ENCODE measurements at regions not wholly inside any gene's neighbourhood (a gene's known extent, or its start where the extent isn't known, plus 50 kb on each side); places are given as distances from the start of the nearest gene placed in this dataset.

DNA sequence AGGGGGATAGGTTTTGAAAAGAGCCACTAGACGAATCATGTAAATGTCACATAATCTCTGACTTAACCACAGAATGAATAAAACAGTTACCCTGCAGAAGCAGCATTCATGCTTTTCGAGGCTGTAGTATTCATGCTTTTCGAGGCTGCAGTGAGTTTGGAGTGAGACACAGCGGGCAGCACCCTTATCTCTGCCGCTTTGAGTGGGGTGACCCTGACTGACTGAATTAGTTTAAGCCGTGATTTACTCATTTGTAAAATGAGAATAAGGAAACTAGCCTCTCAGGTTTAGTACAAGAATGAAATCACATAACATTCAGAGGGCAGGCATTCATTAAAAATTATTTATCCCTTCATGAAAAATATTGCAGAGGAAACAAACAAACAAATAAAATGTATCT is 92.8 kb upstream of the KMT2C start:
- no peak for DNase-seq
- H3K9me3 Mint-ChIP-seq (ENCODE audit: unreplicated experiment): peaks cover 4% of the 10 kb centered on the region
- no peaks in the 10 kb centered on the region for H3K4me1 Mint-ChIP-seq (ENCODE audit: low read depth, unreplicated experiment)
- no peaks in the 10 kb centered on the region for H3K36me3 Mint-ChIP-seq (ENCODE audit: unreplicated experiment)
- peaks cover 1% of the 10 kb centered on the region for H3K27me3 Mint-ChIP-seq (ENCODE audit: unreplicated experiment)
- TF ChIP-seq, protein P1, sequence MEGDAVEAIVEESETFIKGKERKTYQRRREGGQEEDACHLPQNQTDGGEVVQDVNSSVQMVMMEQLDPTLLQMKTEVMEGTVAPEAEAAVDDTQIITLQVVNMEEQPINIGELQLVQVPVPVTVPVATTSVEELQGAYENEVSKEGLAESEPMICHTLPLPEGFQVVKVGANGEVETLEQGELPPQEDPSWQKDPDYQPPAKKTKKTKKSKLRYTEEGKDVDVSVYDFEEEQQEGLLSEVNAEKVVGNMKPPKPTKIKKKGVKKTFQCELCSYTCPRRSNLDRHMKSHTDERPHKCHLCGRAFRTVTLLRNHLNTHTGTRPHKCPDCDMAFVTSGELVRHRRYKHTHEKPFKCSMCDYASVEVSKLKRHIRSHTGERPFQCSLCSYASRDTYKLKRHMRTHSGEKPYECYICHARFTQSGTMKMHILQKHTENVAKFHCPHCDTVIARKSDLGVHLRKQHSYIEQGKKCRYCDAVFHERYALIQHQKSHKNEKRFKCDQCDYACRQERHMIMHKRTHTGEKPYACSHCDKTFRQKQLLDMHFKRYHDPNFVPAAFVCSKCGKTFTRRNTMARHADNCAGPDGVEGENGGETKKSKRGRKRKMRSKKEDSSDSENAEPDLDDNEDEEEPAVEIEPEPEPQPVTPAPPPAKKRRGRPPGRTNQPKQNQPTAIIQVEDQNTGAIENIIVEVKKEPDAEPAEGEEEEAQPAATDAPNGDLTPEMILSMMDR (IDR thresholded peaks at IDR 0.05; ENCODE audit: partially characterized antibody, unreplicated experiment): no peak
- no peak overlapping the region for H3K4me3 Mint-ChIP-seq (ENCODE audit: unreplicated experiment)
- no peak overlapping the region for H3K27ac Mint-ChIP-seq (ENCODE audit: unreplicated experiment)

DNA sequence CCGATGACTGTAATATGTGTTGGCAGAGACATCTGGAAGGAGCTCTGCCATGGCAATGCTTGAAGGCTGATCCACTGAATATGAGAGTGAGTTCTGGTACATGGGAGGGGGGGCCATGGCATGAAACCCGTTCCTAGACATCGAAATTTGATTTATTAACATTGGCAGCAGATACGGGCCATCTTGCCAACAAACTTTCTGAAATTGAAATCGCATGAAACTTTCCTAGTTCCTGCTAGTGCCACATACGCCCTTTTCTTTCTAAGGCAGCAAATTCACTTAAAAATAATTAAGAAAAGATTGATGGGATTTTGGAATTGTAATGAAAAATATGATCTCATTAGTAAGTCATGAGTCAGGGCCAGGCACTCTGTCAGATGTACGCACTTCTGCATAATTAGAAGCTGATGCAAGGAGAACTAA is 91.8 kb upstream of the KMT2C start:
- Mint-ChIP-seq H3K27ac (ENCODE audit: unreplicated experiment) (no peak overlapping the region), H3K9me3 (ENCODE audit: unreplicated experiment) (peaks cover 4% of the 10 kb centered on the region), H3K4me3 (ENCODE audit: unreplicated experiment) (no peak overlapping the region), H3K27me3 (ENCODE audit: unreplicated experiment) (peaks cover 1% of the 10 kb centered on the region), H3K4me1 (ENCODE audit: low read depth, unreplicated experiment) (peaks cover 5% of the 10 kb centered on the region), H3K36me3 (ENCODE audit: unreplicated experiment) (no peaks in the 10 kb centered on the region)
- TF ChIP-seq, protein P1 (IDR thresholded peaks at IDR 0.05; ENCODE audit: partially characterized antibody, unreplicated experiment): no peak
- DNase-seq: no peak

DNA sequence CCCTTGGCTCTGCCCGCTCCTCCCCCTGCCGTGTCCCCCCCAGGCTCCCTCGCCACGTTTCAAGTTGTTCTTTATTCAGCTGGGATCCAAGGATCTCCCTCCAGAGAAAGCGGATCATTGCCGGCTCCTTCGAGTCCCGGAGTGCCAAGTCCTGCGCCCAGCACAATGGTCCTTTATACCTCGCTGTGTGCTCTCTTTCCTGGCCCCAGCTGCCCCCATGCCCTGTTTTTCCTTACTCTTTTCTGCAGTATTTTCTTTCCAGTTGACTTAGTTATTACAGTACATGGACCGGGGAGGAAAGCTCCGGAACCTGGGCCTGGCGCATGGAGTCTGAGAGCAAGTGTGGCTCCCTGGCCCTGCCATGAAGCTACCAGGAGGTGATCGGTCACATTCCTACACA is 88.1 kb upstream of the KMT2C start:
- no peaks in the 10 kb centered on the region for H3K36me3 Mint-ChIP-seq (ENCODE audit: unreplicated experiment)
- peaks cover 5% of the 10 kb centered on the region for H3K9me3 Mint-ChIP-seq (ENCODE audit: unreplicated experiment)
- H3K27me3 Mint-ChIP-seq (ENCODE audit: unreplicated experiment): peaks cover 6% of the 10 kb centered on the region
- no peak for DNase-seq
- H3K27ac Mint-ChIP-seq (ENCODE audit: unreplicated experiment): no peak overlapping the region
- no peak overlapping the region for H3K4me3 Mint-ChIP-seq (ENCODE audit: unreplicated experiment)
- H3K4me1 Mint-ChIP-seq (ENCODE audit: low read depth, unreplicated experiment): peaks cover 8% of the 10 kb centered on the region
- TF ChIP-seq, protein P1 (IDR thresholded peaks at IDR 0.05; ENCODE audit: partially characterized antibody, unreplicated experiment): no peak

DNA sequence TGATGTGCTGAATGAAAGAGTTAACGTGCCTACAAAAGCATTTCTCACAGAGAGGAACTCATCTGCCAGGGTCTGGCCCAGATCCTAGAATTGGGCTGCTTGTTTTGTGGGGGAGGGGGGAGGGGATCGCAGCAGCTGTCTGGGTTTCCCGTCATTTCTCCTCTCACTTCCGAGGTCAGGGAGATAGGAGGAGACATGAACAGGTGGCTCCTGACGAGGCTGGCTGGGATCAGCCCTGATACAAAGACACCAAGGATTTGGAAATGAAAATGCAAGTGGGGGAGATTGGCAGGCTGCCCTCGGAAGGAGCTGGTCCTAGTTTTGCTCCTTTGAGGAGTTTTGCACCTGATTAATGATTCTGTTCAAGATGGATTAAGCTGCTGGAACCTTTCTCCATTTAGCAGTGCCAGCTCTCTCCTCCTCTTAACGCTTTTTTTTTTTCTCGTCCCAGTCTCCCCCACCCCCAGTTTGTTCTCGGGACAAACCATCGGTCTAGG is 86.8 kb upstream of the KMT2C start:
- Mint-ChIP-seq H3K27ac (ENCODE audit: unreplicated experiment) (no peak overlapping the region), H3K9me3 (ENCODE audit: unreplicated experiment) (peaks cover 5% of the 10 kb centered on the region), H3K4me1 (ENCODE audit: low read depth, unreplicated experiment) (peaks cover 8% of the 10 kb centered on the region), H3K27me3 (ENCODE audit: unreplicated experiment) (peaks cover 6% of the 10 kb centered on the region), H3K4me3 (ENCODE audit: unreplicated experiment) (peak overlapping the region; percentile 52), H3K36me3 (ENCODE audit: unreplicated experiment) (no peaks in the 10 kb centered on the region)
- DNase-seq: no peak
- TF ChIP-seq, protein P1 (IDR thresholded peaks at IDR 0.05; ENCODE audit: partially characterized antibody, unreplicated experiment): no peak

DNA sequence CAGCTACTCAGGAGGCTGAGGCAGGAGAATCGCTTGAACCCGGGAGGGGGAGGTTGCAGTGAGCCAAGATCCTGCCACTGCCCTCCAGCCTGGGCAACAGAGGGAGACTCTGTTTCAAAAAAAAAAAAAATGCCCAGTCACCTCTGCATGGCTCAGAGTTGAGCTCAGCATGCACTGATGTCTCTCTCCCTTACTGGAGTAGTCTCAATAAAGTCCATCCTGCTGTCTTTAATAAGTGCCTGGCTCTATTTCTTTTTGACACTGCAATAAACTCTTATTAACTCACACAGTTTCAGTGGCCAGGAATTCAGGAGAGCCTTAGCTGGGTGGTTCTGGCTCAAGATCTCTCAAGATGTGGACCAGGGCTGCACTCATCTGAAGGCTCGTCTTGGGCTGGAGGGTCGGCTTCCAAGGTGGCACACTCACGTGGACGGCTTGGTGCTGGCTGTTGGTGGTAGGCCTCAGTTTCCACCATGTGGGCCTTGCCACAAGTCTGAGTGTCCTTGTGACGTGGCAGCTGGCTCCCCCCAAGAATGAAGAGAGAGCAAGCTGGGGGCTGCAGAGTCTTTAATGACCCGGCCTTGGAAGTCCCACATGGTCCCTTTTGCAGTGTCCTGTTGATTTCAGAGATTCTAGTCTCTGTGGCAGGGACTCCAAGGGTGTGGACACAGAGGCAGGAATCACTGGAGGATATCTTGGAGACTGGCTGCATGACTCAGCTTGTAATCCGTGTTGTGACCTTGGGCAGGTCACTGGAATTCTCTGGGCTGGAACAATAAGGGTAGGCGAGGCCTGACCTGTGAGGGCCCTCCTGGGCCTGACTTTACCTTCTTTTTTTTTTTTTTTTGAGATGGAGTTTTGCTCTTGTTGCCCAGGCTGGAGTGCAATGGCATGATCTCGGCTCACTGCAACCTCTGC is 85.9 kb upstream of the KMT2C start:
- Mint-ChIP-seq H3K4me3 (ENCODE audit: unreplicated experiment) (no peak overlapping the region), H3K27ac (ENCODE audit: unreplicated experiment) (no peak overlapping the region), H3K36me3 (ENCODE audit: unreplicated experiment) (no peaks in the 10 kb centered on the region), H3K27me3 (ENCODE audit: unreplicated experiment) (peaks cover 4% of the 10 kb centered on the region), H3K4me1 (ENCODE audit: low read depth, unreplicated experiment) (peaks cover 8% of the 10 kb centered on the region), H3K9me3 (ENCODE audit: unreplicated experiment) (peaks cover 5% of the 10 kb centered on the region)
- DNase-seq: no peak
- TF ChIP-seq, protein P1 (IDR thresholded peaks at IDR 0.05; ENCODE audit: partially characterized antibody, unreplicated experiment): no peak

Data from glutamatergic neuron (in vitro differentiated cells).